ENCODE measurements at regions not wholly inside any gene's neighbourhood (a gene's known extent, or its start where the extent isn't known, plus 50 kb on each side); places are given as distances from the start of the nearest gene placed in this dataset.

DNA sequence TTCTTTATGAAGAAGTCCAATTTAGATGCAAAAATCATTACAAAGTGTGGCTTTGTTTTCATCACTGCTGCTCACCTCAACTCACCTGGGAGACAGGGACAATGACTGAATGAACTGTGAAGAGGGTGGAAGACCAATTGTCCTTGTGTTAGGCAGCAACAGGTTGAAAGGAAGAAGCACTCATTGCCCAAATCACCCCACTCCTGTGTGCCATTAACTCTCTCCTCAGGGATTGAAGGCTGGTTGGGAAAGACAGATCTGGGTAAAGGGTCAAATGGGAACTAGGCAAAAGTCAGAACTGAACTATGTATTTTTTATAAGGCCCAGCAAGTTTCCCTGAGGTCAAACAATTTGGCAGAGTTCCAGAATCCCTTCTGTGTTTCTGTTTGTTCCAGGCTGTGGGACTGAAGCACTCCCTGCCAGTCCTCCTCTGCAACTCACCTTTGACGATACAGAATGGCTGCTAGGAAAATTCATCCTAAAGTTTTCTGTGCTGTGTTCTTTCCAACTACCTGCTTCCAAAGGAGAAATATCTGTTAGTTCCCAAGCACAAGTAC is 68.6 kb upstream of the CCDC39 start:
- no peaks in the 10 kb centered on the region for H3K36me3 Mint-ChIP-seq (ENCODE audit: insufficient read depth in 1 of 3, low read depth in 3 of 3)
- no peak overlapping the region for H4K91ac ChIP-seq (ENCODE audit: insufficient read length, low read depth, low read length)
- peaks cover 32 to 41% of the 10 kb centered on the region in 2 experiments for H3K4me1 Mint-ChIP-seq
- peak overlapping the region in 1 of 3 experiments; percentile 29; a peak in 2 of 7 replicates for H3K27ac Mint-ChIP-seq
- H4K8ac ChIP-seq (replicated peaks; ENCODE audit: insufficient read length, low read depth, low read length) = no peak overlapping the region
- H3K56ac ChIP-seq (ENCODE audit: insufficient read length, low read depth, low read length) = no peak overlapping the region
- H3K27me3 Mint-ChIP-seq (ENCODE audit: low read depth) = no peaks in the 10 kb centered on the region
- H3K4ac ChIP-seq (ENCODE audit: low read depth, low read length) = no peak overlapping the region
- H3K23me2 ChIP-seq (ENCODE audit: insufficient read length, low read depth, low read length, poor library complexity, severe bottlenecking) = no peaks in the 10 kb centered on the region
- H3K9me3 Mint-ChIP-seq = no peaks in the 10 kb centered on the region
- H2BK20ac ChIP-seq (ENCODE audit: low read depth, low read length, poor library complexity, severe bottlenecking) = no peak overlapping the region
- no peaks in the 10 kb centered on the region for H3K79me1 ChIP-seq (ENCODE audit: insufficient read depth, low read depth, low read length, poor library complexity, severe bottlenecking)
- H2BK120ac ChIP-seq (ENCODE audit: low read depth, low read length, poor library complexity, severe bottlenecking) = no peak overlapping the region
- H3K4me3 Mint-ChIP-seq = no peak overlapping the region
- H3K23ac ChIP-seq (ENCODE audit: insufficient read length, low read depth, low read length) = no peak overlapping the region
- TF ChIP-seq, protein P1, sequence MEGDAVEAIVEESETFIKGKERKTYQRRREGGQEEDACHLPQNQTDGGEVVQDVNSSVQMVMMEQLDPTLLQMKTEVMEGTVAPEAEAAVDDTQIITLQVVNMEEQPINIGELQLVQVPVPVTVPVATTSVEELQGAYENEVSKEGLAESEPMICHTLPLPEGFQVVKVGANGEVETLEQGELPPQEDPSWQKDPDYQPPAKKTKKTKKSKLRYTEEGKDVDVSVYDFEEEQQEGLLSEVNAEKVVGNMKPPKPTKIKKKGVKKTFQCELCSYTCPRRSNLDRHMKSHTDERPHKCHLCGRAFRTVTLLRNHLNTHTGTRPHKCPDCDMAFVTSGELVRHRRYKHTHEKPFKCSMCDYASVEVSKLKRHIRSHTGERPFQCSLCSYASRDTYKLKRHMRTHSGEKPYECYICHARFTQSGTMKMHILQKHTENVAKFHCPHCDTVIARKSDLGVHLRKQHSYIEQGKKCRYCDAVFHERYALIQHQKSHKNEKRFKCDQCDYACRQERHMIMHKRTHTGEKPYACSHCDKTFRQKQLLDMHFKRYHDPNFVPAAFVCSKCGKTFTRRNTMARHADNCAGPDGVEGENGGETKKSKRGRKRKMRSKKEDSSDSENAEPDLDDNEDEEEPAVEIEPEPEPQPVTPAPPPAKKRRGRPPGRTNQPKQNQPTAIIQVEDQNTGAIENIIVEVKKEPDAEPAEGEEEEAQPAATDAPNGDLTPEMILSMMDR (conservative IDR thresholded peaks at IDR 0.05) = no peak
- WGBS (ENCODE audit: extremely low coverage, insufficient read length, low lambda C conversion rate) = no CpG with 5 or more reads among the region's 1 CpG
- H2BK15ac ChIP-seq (ENCODE audit: low read depth, low read length) = no peak overlapping the region
- H2BK5ac ChIP-seq (ENCODE audit: insufficient read length, low read length) = no peak overlapping the region
- no peaks in the 10 kb centered on the region for H3K27me3 ChIP-seq (ENCODE audit: insufficient read depth, low read length)
- H3K9ac ChIP-seq (ENCODE audit: extremely low read depth, insufficient read length, low read length) = no peak overlapping the region
- no peak overlapping the region for H3K27ac ChIP-seq (ENCODE audit: insufficient read length, low read depth, low read length)
- H3K4me1 ChIP-seq (ENCODE audit: insufficient read depth, low read length) = peaks cover 8% of the 10 kb centered on the region; the same call in 1 of the 2 replicates
- no peak overlapping the region for H2AK5ac ChIP-seq (ENCODE audit: insufficient read length, low read length)
- DNase-seq = no peak
- H3K79me2 ChIP-seq (ENCODE audit: insufficient read depth, low read length) = no peaks in the 10 kb centered on the region
- no peak overlapping the region for H4K5ac ChIP-seq (ENCODE audit: insufficient read length, low read depth, low read length)
- no peak overlapping the region for H2BK12ac ChIP-seq (ENCODE audit: insufficient read length, low read depth, low read length)
- no peak overlapping the region for H3K18ac ChIP-seq (ENCODE audit: insufficient read length, low read depth, low read length)
- H3K14ac ChIP-seq (ENCODE audit: insufficient read depth, low read length) = no peak overlapping the region
- H3T11ph ChIP-seq (ENCODE audit: low read length) = no peak overlapping the region
- no peak overlapping the region for H2AFZ ChIP-seq (ENCODE audit: low read length)
- no peaks in the 10 kb centered on the region for H3K9me3 ChIP-seq (ENCODE audit: control insufficient read depth, low read depth, low read length)
- H4K20me1 ChIP-seq (ENCODE audit: control insufficient read depth, insufficient read depth, insufficient read length) = no peaks in the 10 kb centered on the region
- H3K4me2 ChIP-seq (ENCODE audit: insufficient read depth, insufficient read length, low read length) = no peak overlapping the region
